IMR-90 (cell line): ENCODE measurements at regions not wholly inside any gene's neighbourhood (a gene's known extent, or its start where the extent isn't known, plus 50 kb on each side); places are given as distances from the start of the nearest gene placed in this dataset.
"Not testable (repeated sequence)": the region's sequence is repeated elsewhere in the genome, so short reads cannot be mapped to it uniquely, and the experiment has no call there.

ENCODE experiments used
- ATAC-seq: fragments of 200-7000 bp; cut with Tn5 transposase; 2 replicates; pipeline ENCODE4 v1.9.1; 2020; ENCODE audit warnings: low read depth, mild to moderate bottlenecking, moderate library complexity
- BruUV-seq: library from RNA; stranded (reverse); fragments of 400-500 nt; replicated peaks from 2 replicates; lab custom pipeline; 2021; lab: Mats Ljungman, UMichigan
- CTCF ChIA-PET: fragments of 300-600 bp; formaldehyde crosslinking; extraction: SDS; loops from one replicate; lab custom pipeline; 2021; ENCODE audit warnings: antibody characterized with exemption; lab: Yijun Ruan, JAX
- POLR2A ChIA-PET: fragments of 300-600 bp; sonication (Branson Sonifier 250); formaldehyde crosslinking; loops from one replicate; lab custom pipeline; 2022; ENCODE audit warnings: antibody characterized with exemption; ENCODE audit not compliant: unreplicated experiment; lab: Charles Lee
- DNase-seq: peaks from one replicate; pipeline ENCODE4 v3.0.0; 2013
- H2AFZ ChIP-seq: replicated peaks from 2 replicates; pipeline ENCODE3; 2013; ENCODE audit warnings: low read length, mild to moderate bottlenecking; ENCODE audit not compliant: poor library complexity
- H2AK5ac ChIP-seq: 2 replicates; pipeline ENCODE4 v1.6.1; 2013; ENCODE audit warnings: low read depth, low read length, inconsistent platforms
- H2AK9ac ChIP-seq: replicated peaks from 2 replicates; pipeline ENCODE3; 2013; ENCODE audit warnings: mild to moderate bottlenecking, low read depth, low read length, moderate library complexity; ENCODE audit not compliant: poor library complexity
- H2BK120ac ChIP-seq: 2 replicates; pipeline ENCODE4 v1.6.1; 2013; ENCODE audit warnings: low read depth, low read length, inconsistent platforms
- H2BK15ac ChIP-seq: 3 replicates; pipeline ENCODE4 v1.6.1; 2013; ENCODE audit warnings: low read depth, low read length, inconsistent platforms
- H2BK20ac ChIP-seq: 2 replicates; pipeline ENCODE4 v1.6.1; 2013; ENCODE audit warnings: low read depth, mild to moderate bottlenecking, inconsistent platforms, low read length, moderate library complexity
- H2BK5ac ChIP-seq: 2 replicates; pipeline ENCODE4 v1.6.1; 2013; ENCODE audit warnings: mild to moderate bottlenecking, low read depth, low read length, inconsistent platforms; ENCODE audit not compliant: poor library complexity, severe bottlenecking
- H3K14ac ChIP-seq: replicated peaks from 2 replicates; pipeline ENCODE4 v1.6.1; 2013; ENCODE audit warnings: low read depth, low read length, inconsistent platforms
- H3K18ac ChIP-seq: 2 replicates; pipeline ENCODE4 v1.6.1; 2013; ENCODE audit warnings: low read depth, low read length, control low read depth
- H3K23ac ChIP-seq: 2 replicates; pipeline ENCODE4 v1.6.1; 2013; ENCODE audit warnings: low read depth, low read length, inconsistent platforms
- H3K27ac ChIP-seq: 2 replicates; pipeline ENCODE4 v1.5.1; 2013; ENCODE audit warnings: mild to moderate bottlenecking, control low read depth, low read length; ENCODE audit not compliant: insufficient read depth
- H3K27me3 ChIP-seq: 2 replicates; pipeline ENCODE4 v1.6.1; 2013; ENCODE audit warnings: low read length; ENCODE audit not compliant: control insufficient read depth, insufficient read depth
- H3K36me3 ChIP-seq: 2 replicates; pipeline ENCODE4 v1.6.1; 2013; ENCODE audit warnings: low read length, mixed read lengths; ENCODE audit not compliant: control insufficient read depth, insufficient read depth
- H3K4ac ChIP-seq: 2 replicates; pipeline ENCODE4 v1.6.1; 2013; ENCODE audit warnings: low read depth, low read length, inconsistent platforms
- H3K4me1 ChIP-seq: 2 replicates; pipeline ENCODE4 v1.6.1; 2013; ENCODE audit warnings: low read length, mixed read lengths; ENCODE audit not compliant: control insufficient read depth, insufficient read depth
- H3K4me2 ChIP-seq: 2 replicates; pipeline ENCODE4 v1.6.1; 2013; ENCODE audit warnings: low read depth, mild to moderate bottlenecking, control low read depth, low read length, moderate library complexity
- H3K4me3 ChIP-seq: 2 replicates; pipeline ENCODE4 v1.5.1; 2013; ENCODE audit warnings: low read depth, mild to moderate bottlenecking, control low read depth, low read length, moderate library complexity; ENCODE audit not compliant: insufficient read depth
- H3K56ac ChIP-seq: 2 replicates; pipeline ENCODE4 v1.6.1; 2013; ENCODE audit warnings: low read length, inconsistent platforms; ENCODE audit not compliant: insufficient read depth; ENCODE audit errors: extremely low read depth
- H3K79me1 ChIP-seq, 2 experiments: 2 replicates each; pipeline ENCODE4 v1.6.1; 2013; ENCODE audit warnings: low read length in 2 of 2, inconsistent platforms in 1 of 2, low read depth in 1 of 2
- H3K9ac ChIP-seq: 2 replicates; pipeline ENCODE4 v1.6.1; 2013; ENCODE audit warnings: low read depth, low read length, control low read depth
- H3K9me1 ChIP-seq: 2 replicates; pipeline ENCODE4 v1.6.1; 2013; ENCODE audit warnings: low read length, inconsistent platforms; ENCODE audit not compliant: insufficient read depth
- H3K9me3 ChIP-seq: 2 replicates; pipeline ENCODE4 v1.6.1; 2013; ENCODE audit warnings: low read length; ENCODE audit not compliant: control insufficient read depth, insufficient read depth
- H4K20me1 ChIP-seq: 2 replicates; pipeline ENCODE4 v1.6.1; 2013; ENCODE audit warnings: low read length, inconsistent platforms; ENCODE audit not compliant: insufficient read depth
- H4K5ac ChIP-seq: 2 replicates; pipeline ENCODE4 v1.6.1; 2013; ENCODE audit warnings: mild to moderate bottlenecking, low read depth, low read length, control low read depth
- H4K8ac ChIP-seq, 2 experiments: 2 replicates each; pipeline ENCODE4 v1.6.1; 2013; ENCODE audit warnings: low read depth in 2 of 2, low read length in 2 of 2, control low read depth in 1 of 2, inconsistent platforms in 1 of 2
- H4K91ac ChIP-seq: 2 replicates; pipeline ENCODE4 v1.6.1; 2013; ENCODE audit warnings: low read depth, low read length, inconsistent platforms; ENCODE audit not compliant: insufficient read depth
- BHLHE40 ChIP-seq: fragments of 150-350 bp; IDR thresholded peaks from 2 replicates; pipeline ENCODE4 v1.6.1; 2016; ENCODE audit warnings: mild to moderate bottlenecking, low read depth, low read length
- CHD1 ChIP-seq: IDR thresholded peaks from 2 replicates; pipeline ENCODE4 v1.6.1; 2012; ENCODE audit warnings: low read depth, low read length, improper control_type of control experiment
- NFE2L2 ChIP-seq: fragments of 150-350 bp; IDR thresholded peaks from 2 replicates; pipeline ENCODE4 v1.6.1; 2016; ENCODE audit warnings: low read depth, mild to moderate bottlenecking, low read length
- RCOR1 ChIP-seq: IDR thresholded peaks from 2 replicates; pipeline ENCODE4 v1.6.1; 2012; ENCODE audit warnings: mild to moderate bottlenecking, low read length, improper control_type of control experiment; ENCODE audit not compliant: insufficient replicate concordance
- RFX5 ChIP-seq: IDR thresholded peaks from 2 replicates; pipeline ENCODE4 v1.8.0; 2012; ENCODE audit warnings: low read depth, mild to moderate bottlenecking, low read length, moderate library complexity
- WGBS, 2 experiments: methylation state at CpG; one replicate each; pipeline versions ENCODE4 v1.1.5 to v1.1.7; 2013; ENCODE audit warnings: missing lambda C conversion rate in 2 of 2; ENCODE audit not compliant: insufficient read length in 1 of 2; ENCODE audit errors: extremely low coverage in 2 of 2; 5-methylcytosine and 5-hydroxymethylcytosine counted together
- dilution Hi-C: fragments of 300-500 bp; cut with HindIII; formaldehyde crosslinking; loops from one replicate; pipeline ENCODE4 v1.14.3; 2018; ENCODE audit warnings: low sequenced_read_pairs; ENCODE audit not compliant: unreplicated experiment
- in situ Hi-C: fragments of 300-500 bp; cut with MboI; formaldehyde crosslinking; loops from 3 replicates; pipeline ENCODE4 v1.14.3; 2019; ENCODE audit warnings: low sequenced_read_pairs, inconsistent platforms, mixed read lengths
- intact Hi-C: fragments of 100-400 bp; cut with micrococcal nuclease; formaldehyde crosslinking; loops from 2 replicates; pipeline ENCODE4 v1.10.0; 2022

DNA sequence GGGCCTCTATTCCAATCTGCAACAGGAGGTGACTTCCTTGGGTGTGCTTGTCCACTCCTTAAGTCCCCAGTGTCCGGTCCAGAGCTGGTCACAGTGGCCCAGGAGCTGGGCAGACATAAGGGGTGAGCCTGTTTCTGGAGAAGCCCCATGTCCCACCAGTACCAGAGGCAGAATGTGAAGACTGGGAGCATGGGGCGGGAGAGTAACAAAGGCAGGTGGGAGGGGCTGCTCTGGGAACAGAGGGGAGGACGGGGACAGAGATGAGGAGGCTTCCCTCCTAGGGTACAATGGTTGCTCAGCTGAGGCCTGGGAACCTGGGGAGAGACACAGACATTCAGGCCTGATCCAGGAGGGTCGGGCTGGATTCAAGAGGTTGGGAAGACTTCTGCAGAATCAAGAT is 323.3 kb upstream of the TNRC6C start:
- H4K91ac ChIP-seq, result no peak overlapping the region
- H3K14ac ChIP-seq, result no peak overlapping the region
- peaks cover 43% of the 10 kb centered on the region for H3K27me3 ChIP-seq
- no peak overlapping the region for H2BK20ac ChIP-seq
- no peak overlapping the region for H3K4me3 ChIP-seq
- H3K4me1 ChIP-seq, result no peaks in the 10 kb centered on the region
- no peaks in the 10 kb centered on the region for H3K36me3 ChIP-seq
- H4K20me1 ChIP-seq, result no peaks in the 10 kb centered on the region
- H3K27ac ChIP-seq, result no peak overlapping the region
- intact Hi-C loops, result no loop called here
- POLR2A ChIA-PET, result no interaction called here
- dilution Hi-C loops, result no loop called here
- no peak overlapping the region for H2AFZ ChIP-seq
- no peaks in the 10 kb centered on the region for H3K79me1 ChIP-seq
- BruUV-seq, result no TSS peak
- H2BK120ac ChIP-seq, result no peak overlapping the region
- no peak overlapping the region for H3K4ac ChIP-seq
- CTCF ChIA-PET, result no interaction called here
- no peak overlapping the region for H2AK5ac ChIP-seq
- no peak overlapping the region for H4K5ac ChIP-seq
- no peak overlapping the region for H3K18ac ChIP-seq
- no peak for DNase-seq
- H3K9me3 ChIP-seq, result no peaks in the 10 kb centered on the region
- TF ChIP-seq BHLHE40, result no peak
- no peak for TF ChIP-seq NFE2L2
- no peak for TF ChIP-seq RFX5
- no peak for TF ChIP-seq CHD1
- TF ChIP-seq RCOR1, result no peak
- H3K4me2 ChIP-seq, result no peak overlapping the region
- H2BK5ac ChIP-seq, result no peak overlapping the region
- H2AK9ac ChIP-seq, result no peak overlapping the region
- H3K9ac ChIP-seq, result no peak overlapping the region
- H3K23ac ChIP-seq, result no peak overlapping the region
- WGBS, 2 experiments, result 41% methylated on average over 2 of the region's 4 CpGs; no CpG with 5 or more reads in 1 of the 2 experiments
- no peak overlapping the region for H2BK15ac ChIP-seq
- no peak overlapping the region for H3K56ac ChIP-seq
- no peaks in the 10 kb centered on the region for H3K9me1 ChIP-seq
- no peak overlapping the region for H4K8ac ChIP-seq
- in situ Hi-C loops, result no loop called here
- no peak for ATAC-seq

DNA sequence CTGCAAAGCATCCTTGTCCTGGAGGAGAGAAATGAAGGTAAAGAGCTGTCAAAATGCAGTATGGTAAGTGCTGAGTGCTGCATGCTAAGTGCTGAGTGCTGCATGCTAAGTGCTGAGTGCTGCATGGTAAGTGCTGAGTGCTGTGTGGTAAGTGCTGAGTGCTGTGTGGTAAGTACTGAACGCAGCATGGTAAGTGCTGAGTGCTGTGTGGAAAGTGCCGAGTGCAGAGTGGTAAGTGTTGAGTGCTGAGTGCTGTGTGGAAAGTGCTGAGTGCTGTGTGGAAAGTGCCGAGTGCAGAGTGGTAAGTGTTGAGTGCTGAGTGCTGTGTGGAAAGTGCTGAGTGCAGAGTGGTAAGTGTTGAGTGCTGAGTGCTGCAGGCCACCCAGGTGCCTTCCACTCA is 322.7 kb upstream of the TNRC6C start:
- DNase-seq, dilution Hi-C loops, H3K36me3 ChIP-seq: not testable (repeated sequence)

More for the DNA sequence above, 322.7 kb upstream of the TNRC6C start:
- H3K9ac ChIP-seq, H3K9me3 ChIP-seq, H2AFZ ChIP-seq, intact Hi-C loops, H4K20me1 ChIP-seq, H2BK120ac ChIP-seq, H4K8ac ChIP-seq, H3K27ac ChIP-seq, H2BK5ac ChIP-seq, BruUV-seq, H3K4ac ChIP-seq, H3K14ac ChIP-seq, H2AK5ac ChIP-seq, H3K18ac ChIP-seq, CTCF ChIA-PET, H2BK15ac ChIP-seq, H2BK20ac ChIP-seq, H3K4me3 ChIP-seq, POLR2A ChIA-PET, H2AK9ac ChIP-seq, in situ Hi-C loops, H3K4me1 ChIP-seq, ATAC-seq, H3K23ac ChIP-seq, H3K4me2 ChIP-seq, H3K9me1 ChIP-seq, H3K79me1 ChIP-seq, H4K91ac ChIP-seq, H3K56ac ChIP-seq, H4K5ac ChIP-seq: not testable (repeated sequence)
- WGBS, 2 experiments, result 64% methylated on average over 3 of the region's 3 CpGs; no CpG with 5 or more reads in 1 of the 2 experiments
- peaks cover 47% of the 10 kb centered on the region for H3K27me3 ChIP-seq
